C4-2B (cell line): ENCODE measurements at regions not wholly inside any gene's neighbourhood (a gene's known extent, or its start where the extent isn't known, plus 50 kb on each side); places are given as distances from the start of the nearest gene placed in this dataset.
"Not testable (repeated sequence)": the region's sequence is repeated elsewhere in the genome, so short reads cannot be mapped to it uniquely, and the experiment has no call there.

ENCODE experiments used
- H3K27ac ChIP-seq: fragments of 450-650 bp; 2 replicates; pipeline ENCODE4 v1.5.1; 2017
- ZFX ChIP-seq: fragments of 450-650 bp; IDR thresholded peaks from 2 replicates; pipeline ENCODE4 v1.6.1; 2017
- TF ChIP-seq, protein P1 (sequence below): fragments of 450-650 bp; conservative IDR thresholded peaks from 2 replicates; pipeline ENCODE4 v1.5.1; 2017; ENCODE audit warnings: mild to moderate bottlenecking

DNA sequence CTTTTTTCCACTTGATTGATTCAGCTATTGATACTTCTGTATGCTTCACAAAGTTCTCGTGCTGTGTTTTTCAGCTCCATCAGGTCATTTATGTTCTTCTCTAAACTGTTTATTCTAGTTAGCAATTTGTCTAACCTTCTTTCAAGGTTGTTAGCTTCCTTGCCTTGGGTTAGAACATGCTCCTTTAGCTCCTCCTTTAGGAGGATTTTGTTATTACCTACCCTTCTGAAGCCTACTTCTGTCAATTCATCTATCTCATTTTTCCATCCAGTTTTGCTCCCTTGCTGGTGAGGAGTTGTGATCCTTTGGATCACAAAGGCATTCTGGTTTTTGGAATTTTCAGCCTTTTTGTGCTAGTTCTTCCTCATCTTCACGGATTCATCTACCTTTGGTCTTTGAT lies 344.7 kb upstream of the CLEC14A start:
- TF ChIP-seq, protein P1, sequence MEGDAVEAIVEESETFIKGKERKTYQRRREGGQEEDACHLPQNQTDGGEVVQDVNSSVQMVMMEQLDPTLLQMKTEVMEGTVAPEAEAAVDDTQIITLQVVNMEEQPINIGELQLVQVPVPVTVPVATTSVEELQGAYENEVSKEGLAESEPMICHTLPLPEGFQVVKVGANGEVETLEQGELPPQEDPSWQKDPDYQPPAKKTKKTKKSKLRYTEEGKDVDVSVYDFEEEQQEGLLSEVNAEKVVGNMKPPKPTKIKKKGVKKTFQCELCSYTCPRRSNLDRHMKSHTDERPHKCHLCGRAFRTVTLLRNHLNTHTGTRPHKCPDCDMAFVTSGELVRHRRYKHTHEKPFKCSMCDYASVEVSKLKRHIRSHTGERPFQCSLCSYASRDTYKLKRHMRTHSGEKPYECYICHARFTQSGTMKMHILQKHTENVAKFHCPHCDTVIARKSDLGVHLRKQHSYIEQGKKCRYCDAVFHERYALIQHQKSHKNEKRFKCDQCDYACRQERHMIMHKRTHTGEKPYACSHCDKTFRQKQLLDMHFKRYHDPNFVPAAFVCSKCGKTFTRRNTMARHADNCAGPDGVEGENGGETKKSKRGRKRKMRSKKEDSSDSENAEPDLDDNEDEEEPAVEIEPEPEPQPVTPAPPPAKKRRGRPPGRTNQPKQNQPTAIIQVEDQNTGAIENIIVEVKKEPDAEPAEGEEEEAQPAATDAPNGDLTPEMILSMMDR, result peak; percentile 61
- not testable (repeated sequence) for H3K27ac ChIP-seq

DNA sequence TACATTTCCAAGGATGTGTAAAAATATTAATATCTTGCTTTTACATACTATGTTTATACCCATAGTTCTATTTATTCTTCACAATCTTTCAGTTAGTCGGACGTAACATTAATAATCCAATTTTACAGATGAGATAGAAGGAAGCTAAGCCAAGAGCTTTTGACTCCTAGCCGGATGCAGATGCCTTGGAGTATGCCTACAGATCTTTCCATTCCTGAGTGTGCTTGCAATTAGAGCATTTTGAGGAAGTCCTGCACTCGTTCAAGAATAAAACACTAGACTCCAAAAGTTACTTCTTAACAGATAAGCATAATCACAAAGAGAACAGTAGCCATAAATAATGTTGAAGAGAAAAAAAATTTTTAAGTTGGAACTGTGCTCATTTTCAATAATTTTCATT lies 337.6 kb upstream of the CLEC14A start:
- TF ChIP-seq, protein P1, result no peak
- no peak for TF ChIP-seq ZFX
- H3K27ac ChIP-seq, result no peak overlapping the region

DNA sequence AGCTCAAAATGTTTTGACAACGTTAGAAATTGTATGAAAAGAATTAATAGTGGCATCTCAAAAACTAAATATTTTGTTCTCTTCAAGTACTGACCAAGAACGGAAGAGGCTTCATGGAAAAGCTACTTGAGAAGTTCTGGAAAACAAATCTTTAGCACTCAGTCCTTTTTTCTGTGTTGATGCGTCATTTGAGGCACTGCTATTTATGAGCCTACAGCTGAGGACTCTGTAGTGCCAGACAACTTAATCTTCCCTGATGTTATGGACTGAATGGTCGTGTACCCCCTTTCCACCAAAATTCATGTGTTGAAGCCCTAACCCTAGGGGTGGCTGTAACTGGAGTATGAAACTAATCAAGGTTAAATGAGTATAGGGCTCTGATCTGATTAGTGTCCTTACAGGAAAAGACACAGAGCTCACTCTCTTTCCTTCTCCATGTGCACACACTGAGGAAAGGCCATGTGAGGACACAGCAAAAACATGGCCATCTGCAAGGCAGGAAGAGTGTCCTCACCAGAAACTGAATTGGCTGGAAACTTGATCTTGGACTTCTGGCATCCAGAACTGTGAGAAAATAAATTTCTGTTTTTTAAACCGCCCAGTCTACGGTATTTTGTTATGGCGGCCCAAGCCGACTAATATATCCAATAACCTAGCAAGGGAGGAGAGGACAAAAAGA lies 337.0 kb upstream of the CLEC14A start:
- no peak overlapping the region for H3K27ac ChIP-seq
- no peak for TF ChIP-seq ZFX

DNA sequence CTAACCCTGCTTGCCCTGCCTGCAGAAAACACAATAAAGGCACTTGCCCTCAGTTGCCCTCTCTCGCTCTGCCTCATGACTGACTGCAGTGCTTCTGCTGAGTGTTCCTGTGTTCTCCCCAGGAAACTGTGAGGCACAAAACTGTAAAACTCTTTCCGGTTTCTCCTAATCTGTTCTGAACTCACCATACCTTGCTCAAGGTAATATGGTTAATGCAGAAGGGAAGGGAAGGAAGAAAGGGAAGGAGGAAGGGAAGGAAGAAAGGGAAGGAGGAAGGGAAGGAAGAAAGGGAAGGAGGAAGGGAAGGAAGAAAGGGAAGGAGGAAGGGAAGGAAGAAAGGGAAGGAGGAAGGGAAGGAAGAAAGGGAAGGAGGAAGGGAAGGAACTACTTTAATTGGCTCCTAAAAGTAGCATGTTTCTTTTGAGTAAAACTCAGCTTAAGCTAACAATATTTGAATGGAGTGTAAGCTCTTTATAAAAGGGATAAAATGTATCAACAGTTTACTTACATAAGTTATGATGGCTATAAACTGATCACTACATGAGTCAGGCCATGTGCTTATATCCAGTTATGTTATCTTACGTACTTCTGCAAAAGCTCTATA lies 334.0 kb upstream of the CLEC14A start:
- TF ChIP-seq ZFX, result no peak
- TF ChIP-seq, protein P1, result no peak
- H3K27ac ChIP-seq, result no peak overlapping the region

DNA sequence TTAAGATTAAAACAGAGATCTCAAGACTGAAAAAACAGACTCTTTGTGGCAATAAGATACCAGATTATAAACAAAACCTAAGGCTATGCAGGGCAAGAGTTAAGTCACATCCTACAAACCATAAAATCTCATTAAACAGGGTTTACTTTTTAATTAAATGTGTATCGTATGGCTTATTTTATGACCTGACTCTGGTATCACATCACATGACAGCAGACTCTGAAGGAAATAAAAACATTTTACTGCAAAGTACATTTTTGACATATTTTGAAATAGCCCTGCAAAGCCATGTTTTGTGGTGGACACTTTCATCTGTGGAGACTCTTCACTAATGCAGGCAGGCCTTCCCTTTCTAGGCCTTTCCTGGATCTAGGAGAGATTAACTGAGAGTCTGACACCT lies 327.6 kb upstream of the CLEC14A start:
- H3K27ac ChIP-seq, result no peak overlapping the region
- no peak for TF ChIP-seq ZFX
- TF ChIP-seq, protein P1, result no peak

DNA sequence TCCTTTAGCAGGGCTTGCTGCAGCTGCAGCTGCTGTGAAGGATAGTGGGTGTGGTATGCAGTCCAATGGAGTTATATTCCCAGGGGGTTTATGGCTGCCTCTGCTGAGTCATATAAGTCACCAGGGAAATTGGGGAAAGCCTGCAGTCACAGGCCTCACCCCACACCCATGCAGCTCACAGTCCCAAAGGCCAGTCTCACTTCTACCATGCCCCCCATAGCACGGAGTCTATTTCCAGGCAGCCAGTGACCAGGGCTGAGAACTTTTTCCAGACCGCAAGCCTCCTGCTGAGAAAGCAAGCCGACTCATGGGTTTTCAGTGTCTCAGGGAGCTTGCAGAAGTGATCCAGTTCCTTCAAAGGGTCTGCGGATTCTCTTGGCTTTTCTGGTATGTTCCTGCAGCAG lies 322.4 kb upstream of the CLEC14A start:
- H3K27ac ChIP-seq, result no peak overlapping the region
- TF ChIP-seq, protein P1, result no peak
- TF ChIP-seq ZFX, result no peak

DNA sequence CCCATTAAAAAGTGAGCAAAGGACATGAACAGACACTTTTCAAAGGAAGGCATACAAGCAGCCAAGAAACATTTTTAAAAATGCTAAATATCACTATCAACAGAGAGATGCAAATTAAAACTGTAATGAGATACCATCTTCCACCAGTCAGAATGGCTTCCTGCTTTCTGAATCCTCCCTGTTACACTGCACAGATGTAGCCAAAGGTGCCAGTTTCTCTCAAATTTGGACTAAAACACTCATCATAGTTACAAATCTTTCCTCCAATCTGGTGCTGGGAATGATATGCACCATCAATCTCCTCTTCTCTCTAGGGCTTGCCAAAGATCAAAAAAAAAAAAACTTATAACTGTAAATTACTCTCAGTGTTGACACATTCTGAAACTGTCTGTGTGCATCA lies 311.8 kb upstream of the CLEC14A start:
- TF ChIP-seq ZFX, result no peak
- TF ChIP-seq, protein P1, result no peak
- no peak overlapping the region for H3K27ac ChIP-seq

DNA sequence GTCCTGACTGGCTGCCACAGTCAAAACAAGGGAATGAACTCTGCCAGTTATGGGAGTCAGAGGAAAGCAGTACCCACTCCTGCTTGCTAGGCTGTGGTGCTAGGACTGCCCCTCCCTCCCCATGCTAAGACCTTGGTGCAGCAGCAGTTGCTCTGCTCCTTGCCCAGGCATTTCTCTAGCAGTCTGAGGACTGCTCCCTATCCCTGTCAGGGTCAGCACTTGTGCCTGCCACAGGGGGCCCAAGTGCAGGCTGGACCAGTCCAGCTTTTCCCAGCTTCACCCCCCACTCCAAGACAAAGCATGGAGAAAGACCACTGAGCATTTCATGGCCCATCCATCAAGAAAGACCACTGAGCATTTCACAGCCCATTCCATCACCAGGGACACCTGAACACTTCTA lies 305.8 kb upstream of the CLEC14A start:
- TF ChIP-seq ZFX, result no peak
- TF ChIP-seq, protein P1, result no peak
- no peak overlapping the region for H3K27ac ChIP-seq
